Adrenal gland (tissue), 9 donors: ENCODE measurements at regions not wholly inside any gene's neighbourhood (a gene's known extent, or its start where the extent isn't known, plus 50 kb on each side); places are given as distances from the start of the nearest gene placed in this dataset.

Source experiments
- DNase-seq, 7 donors: peaks; one replicate each; pipeline ENCODE4 v3.0.0-alpha.2; 2019 to 2020
- H3K27ac ChIP-seq, 5 donors: fragments of 200-600 bp; sonication (generic) in 4 of 5; 1 replicate in 3 of 5; 2 replicates in 2 of 5; pipeline versions ENCODE4 v1.5.1 to v1.8.0; 2016 to 2020; ENCODE audit warnings: mild to moderate bottlenecking in 1 of 5
- H3K27me3 ChIP-seq: fragments of 200-600 bp; 2 replicates; pipeline ENCODE4 v1.8.0; 2021
- H3K36me3 ChIP-seq, 2 donors: fragments of 200-600 bp; replicated peaks in 1 of 2; 1 replicate in 1 of 2; 2 replicates in 1 of 2; pipeline versions ENCODE4 v1.5.1 to v1.8.0; 2018 to 2022
- H3K4me1 ChIP-seq, 2 donors: fragments of 200-600 bp; replicated peaks in 1 of 2; 1 replicate in 1 of 2; 2 replicates in 1 of 2; pipeline versions ENCODE4 v1.5.1 to v1.8.0; 2018 to 2021
- H3K4me3 ChIP-seq, 4 donors: fragments of 200-600 bp; sonication (generic) in 3 of 4; one replicate each; pipeline ENCODE4 v1.5.1; 2016 to 2018
- H3K9me3 ChIP-seq, 3 donors: fragments of 200-600 bp; sonication (generic) in 1 of 3; replicated peaks in 1 of 3; 1 replicate in 2 of 3; 2 replicates in 1 of 3; pipeline versions ENCODE4 v1.5.1 to v1.8.0; 2016 to 2021
- CTCF ChIP-seq, 6 experiments: fragments of 450-650 bp in 4 of 6; fragments of 200-600 bp in 2 of 6; sonication (generic) in 1 of 6; IDR thresholded peaks; 1 replicate in 5 of 6; 2 replicates in 1 of 6; pipeline versions ENCODE4 v1.5.1 to v1.8.0; 2016 to 2021; ENCODE audit warnings: antibody characterized with exemption in 6 of 6, mild to moderate bottlenecking in 2 of 6, moderate library complexity in 1 of 6
- POLR2A ChIP-seq, 2 donors: fragments of 450-650 bp; IDR thresholded peaks; one replicate each; pipeline ENCODE4 v1.6.1; 2017; ENCODE audit warnings: antibody characterized with exemption in 2 of 2, mild to moderate bottlenecking in 2 of 2, moderate library complexity in 1 of 2
- WGBS, 4 donors: extraction: QIAGEN DNeasy Blood & Tissue Kit in 2 of 4; methylation state at CpG; one replicate each; pipeline versions ENCODE4 v1.1.5 to v1.1.7; 2013 to 2017; 5-methylcytosine and 5-hydroxymethylcytosine counted together
- intact Hi-C, 2 donors: fragments of 100-400 bp; cut with DNase I; formaldehyde crosslinking; loops; one replicate each; pipeline versions ENCODE4 v1.14.1 to v1.15.0; 2022 to 2023
- donor health status: healthy with polysubstance abuse.
- donor health status: Bipolar disorder and iron deficiency.
- donor health status: DM: yes; HTN: yes; CAD: no.
- donor health status: DM: no; HTN: no; CAD: no.
- donor health status: DM: no; HTN: no; CAD: no.

GRCh38 chr15:38873158-38873557, 308.5 kb upstream of the RASGRP1 start:
- Histone ChIP-seq H3K27me3 (no peaks in the 10 kb centered on the region), H3K4me3 (no peak overlapping the region), H3K36me3 (no peaks in the 10 kb centered on the region), H3K9me3 (no peaks in the 10 kb centered on the region), H3K27ac (no peak overlapping the region), H3K4me1 (no peaks in the 10 kb centered on the region)
- intact Hi-C loops, result no loop called here
- DNase-seq, result no peak
- no peak for TF ChIP-seq POLR2A (IDR thresholded peaks at IDR 0.05)
- no peak for TF ChIP-seq CTCF (IDR thresholded peaks at IDR 0.05)
- 68 to 78% (median 77%) methylated on average over 4 of the region's 4 CpGs for WGBS, 4 donors

- no peak overlapping the region for H3K4me3 ChIP-seq
- H3K36me3 ChIP-seq, result no peaks in the 10 kb centered on the region
- TF ChIP-seq POLR2A (IDR thresholded peaks at IDR 0.05) (no peak), CTCF (IDR thresholded peaks at IDR 0.05) (no peak)
- no peaks in the 10 kb centered on the region for H3K4me1 ChIP-seq
- no peak for DNase-seq
- no peaks in the 10 kb centered on the region for H3K27me3 ChIP-seq
- intact Hi-C loops, result no loop called here
- H3K9me3 ChIP-seq, result no peaks in the 10 kb centered on the region
- no peak overlapping the region for H3K27ac ChIP-seq
- WGBS, 4 donors, result 58 to 81% (median 77%) methylated on average over 5 of the region's 5 CpGs
These were observed 309.9 kb upstream of the RASGRP1 start for GRCh38 chr15:38874464-38874863.

- Histone ChIP-seq H3K36me3 (no peaks in the 10 kb centered on the region), H3K9me3 (no peaks in the 10 kb centered on the region), H3K27ac (no peak overlapping the region), H3K4me3 (no peak overlapping the region), H3K27me3 (no peaks in the 10 kb centered on the region), H3K4me1 (no peaks in the 10 kb centered on the region)
- DNase-seq, result no peak
- no peak for TF ChIP-seq POLR2A (IDR thresholded peaks at IDR 0.05)
- TF ChIP-seq CTCF (IDR thresholded peaks at IDR 0.05), result no peak
- WGBS, 4 donors, result 88 to 92% (median 90%) methylated on average over 6 of the region's 6 CpGs
- intact Hi-C loops, result no loop called here
These were observed 311.6 kb upstream of the RASGRP1 start for GRCh38 chr15:38876211-38876610.

- Histone ChIP-seq H3K27me3 (no peaks in the 10 kb centered on the region), H3K36me3 (no peaks in the 10 kb centered on the region), H3K4me3 (no peak overlapping the region), H3K4me1 (no peaks in the 10 kb centered on the region), H3K9me3 (no peaks in the 10 kb centered on the region), H3K27ac (no peak overlapping the region)
- DNase-seq, result no peak
- TF ChIP-seq CTCF (IDR thresholded peaks at IDR 0.05), result no peak
- intact Hi-C loops, result no loop called here
- WGBS, 4 donors, result 83 to 92% (median 86%) methylated on average over 3 of the region's 3 CpGs
These were observed 312.0 kb upstream of the RASGRP1 start for GRCh38 chr15:38876621-38877020.
